GM13976 (cell line): ENCODE measurements at regions not wholly inside any gene's neighbourhood (a gene's known extent, or its start where the extent isn't known, plus 50 kb on each side); places are given as distances from the start of the nearest gene placed in this dataset.

ENCODE experiments used
- DNase-seq: peaks from one replicate; pipeline ENCODE4 v3.0.0; 2012; ENCODE audit warnings: low spot score
- in situ Hi-C: fragments of 300-500 bp; cut with MboI; formaldehyde crosslinking; loops from one replicate; pipeline ENCODE4 v1.12.0; 2022; ENCODE audit warnings: low sequenced_read_pairs, mixed read lengths, inconsistent platforms; ENCODE audit not compliant: unreplicated experiment
- TF ChIP-seq, protein P1 (sequence below): IDR thresholded peaks from 2 replicates; pipeline ENCODE4 v1.5.1; 2012; ENCODE audit warnings: borderline replicate concordance, mild to moderate bottlenecking; ENCODE audit not compliant: insufficient read depth; ENCODE audit errors: extremely low read depth, missing control alignments, control extremely low read depth

DNA sequence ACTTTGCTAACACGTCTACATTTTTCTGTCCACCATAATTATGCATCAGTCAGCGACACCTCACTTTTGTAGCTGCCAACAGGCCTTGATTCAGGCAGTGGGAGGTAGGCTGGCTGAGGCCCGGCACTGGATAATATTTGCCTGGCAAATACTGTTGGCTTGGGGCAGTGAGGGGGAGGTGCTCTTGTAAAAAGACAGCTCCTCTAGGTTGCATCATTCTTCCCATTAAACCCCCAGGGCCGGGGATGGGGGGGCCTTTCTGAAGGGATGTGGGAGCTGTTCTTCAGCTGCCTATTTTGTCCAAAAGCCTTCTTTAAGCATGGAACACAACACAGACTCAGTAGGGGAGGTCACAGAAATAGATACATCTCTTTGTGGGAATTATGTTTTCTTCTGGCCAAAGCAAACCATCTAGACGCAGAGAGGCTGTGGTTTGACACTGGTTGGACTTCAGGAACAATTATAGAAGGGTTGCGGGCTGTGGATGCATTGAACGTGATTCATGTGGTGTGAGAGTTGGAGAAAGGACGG is 338.3 kb upstream of the NT5E start:
- TF ChIP-seq, protein P1, sequence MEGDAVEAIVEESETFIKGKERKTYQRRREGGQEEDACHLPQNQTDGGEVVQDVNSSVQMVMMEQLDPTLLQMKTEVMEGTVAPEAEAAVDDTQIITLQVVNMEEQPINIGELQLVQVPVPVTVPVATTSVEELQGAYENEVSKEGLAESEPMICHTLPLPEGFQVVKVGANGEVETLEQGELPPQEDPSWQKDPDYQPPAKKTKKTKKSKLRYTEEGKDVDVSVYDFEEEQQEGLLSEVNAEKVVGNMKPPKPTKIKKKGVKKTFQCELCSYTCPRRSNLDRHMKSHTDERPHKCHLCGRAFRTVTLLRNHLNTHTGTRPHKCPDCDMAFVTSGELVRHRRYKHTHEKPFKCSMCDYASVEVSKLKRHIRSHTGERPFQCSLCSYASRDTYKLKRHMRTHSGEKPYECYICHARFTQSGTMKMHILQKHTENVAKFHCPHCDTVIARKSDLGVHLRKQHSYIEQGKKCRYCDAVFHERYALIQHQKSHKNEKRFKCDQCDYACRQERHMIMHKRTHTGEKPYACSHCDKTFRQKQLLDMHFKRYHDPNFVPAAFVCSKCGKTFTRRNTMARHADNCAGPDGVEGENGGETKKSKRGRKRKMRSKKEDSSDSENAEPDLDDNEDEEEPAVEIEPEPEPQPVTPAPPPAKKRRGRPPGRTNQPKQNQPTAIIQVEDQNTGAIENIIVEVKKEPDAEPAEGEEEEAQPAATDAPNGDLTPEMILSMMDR = no peak
- in situ Hi-C loops = no loop called here
- DNase-seq = no peak

DNA sequence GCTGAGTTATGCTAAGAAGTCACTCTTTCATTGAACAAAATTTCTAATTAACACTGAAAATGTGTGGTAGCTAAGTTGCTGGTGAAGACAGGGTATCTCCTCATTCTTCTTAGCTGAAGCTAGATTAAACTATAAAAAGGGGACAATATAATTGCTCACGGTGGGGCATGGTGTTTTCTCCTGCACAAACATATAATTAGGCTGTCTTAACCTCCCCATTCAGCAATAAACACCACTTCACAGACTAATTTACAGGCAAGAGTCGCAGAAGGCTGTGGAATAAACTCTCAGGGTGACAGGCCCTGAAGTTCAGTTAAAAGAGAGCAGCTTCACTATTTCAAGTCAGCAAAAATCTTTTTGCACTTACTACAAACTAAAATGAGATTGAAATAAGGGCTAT is 338.9 kb upstream of the NT5E start:
- no peak for DNase-seq
- in situ Hi-C loops = no loop called here
- TF ChIP-seq, protein P1 = no peak

DNA sequence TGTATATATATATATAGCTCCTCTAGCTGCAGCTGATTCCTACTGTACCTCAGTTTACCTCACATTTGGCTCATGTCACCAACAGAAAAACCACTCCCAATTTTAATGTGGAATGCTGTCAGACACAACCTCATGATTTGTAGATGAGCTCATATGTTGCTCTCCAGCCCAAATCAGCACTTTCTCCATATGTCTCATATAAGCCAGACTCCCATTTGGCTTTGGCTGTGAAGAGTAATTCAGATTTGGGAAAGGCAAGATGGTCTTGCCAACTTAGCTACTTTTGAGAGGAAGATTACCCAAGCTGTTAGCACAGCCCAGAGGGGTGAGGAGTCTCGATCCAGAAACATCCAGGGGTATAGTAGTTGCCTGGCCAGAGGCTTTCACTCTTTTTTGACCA is 342.2 kb upstream of the NT5E start:
- no peak for DNase-seq
- TF ChIP-seq, protein P1 = no peak
- in situ Hi-C loops = no loop called here

DNA sequence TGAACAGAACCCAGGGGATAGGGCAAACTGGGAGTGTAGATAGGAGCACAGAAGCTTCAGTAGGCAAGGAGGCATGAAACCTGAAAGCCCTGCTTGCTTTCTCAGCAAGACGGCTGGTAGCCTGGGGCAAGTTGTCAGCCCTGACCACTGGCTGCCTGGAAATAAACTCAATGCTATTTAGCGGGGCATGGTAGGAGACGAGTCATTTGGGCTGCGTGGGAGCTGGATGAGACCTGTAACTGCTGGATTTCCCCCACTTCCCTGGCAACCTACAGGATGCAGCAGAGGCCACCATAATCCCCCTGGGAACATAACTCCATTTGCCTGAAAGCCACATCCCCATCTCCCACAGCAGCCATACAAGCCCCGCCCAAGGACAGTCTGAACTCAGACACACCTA is 332.6 kb upstream of the TBX18 start:
- no peak for DNase-seq
- TF ChIP-seq, protein P1 = no peak

DNA sequence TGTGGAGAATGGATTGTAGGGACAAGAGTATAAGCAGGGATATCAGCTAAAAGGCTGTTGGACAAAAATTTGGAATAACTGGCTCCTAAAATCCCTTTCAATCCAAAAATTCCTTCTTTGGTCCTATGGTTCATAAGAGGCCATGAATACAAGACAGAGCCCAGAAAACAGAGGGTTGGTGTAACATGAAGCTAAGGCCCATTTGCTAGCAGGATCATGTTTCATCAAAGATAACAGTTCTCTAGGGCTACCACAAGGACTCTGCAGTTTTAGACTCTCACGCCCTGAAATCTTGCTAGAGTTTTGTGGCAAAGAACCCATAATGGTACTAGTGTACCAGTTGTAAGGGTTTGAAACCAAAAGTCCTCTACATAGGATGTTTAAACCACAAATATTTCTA is 327.8 kb upstream of the TBX18 start:
- DNase-seq = no peak
- TF ChIP-seq, protein P1 = no peak
- in situ Hi-C loops = no loop called here

More for the DNA sequence above, 332.6 kb upstream of the TBX18 start:
- in situ Hi-C loops = no loop called here

DNA sequence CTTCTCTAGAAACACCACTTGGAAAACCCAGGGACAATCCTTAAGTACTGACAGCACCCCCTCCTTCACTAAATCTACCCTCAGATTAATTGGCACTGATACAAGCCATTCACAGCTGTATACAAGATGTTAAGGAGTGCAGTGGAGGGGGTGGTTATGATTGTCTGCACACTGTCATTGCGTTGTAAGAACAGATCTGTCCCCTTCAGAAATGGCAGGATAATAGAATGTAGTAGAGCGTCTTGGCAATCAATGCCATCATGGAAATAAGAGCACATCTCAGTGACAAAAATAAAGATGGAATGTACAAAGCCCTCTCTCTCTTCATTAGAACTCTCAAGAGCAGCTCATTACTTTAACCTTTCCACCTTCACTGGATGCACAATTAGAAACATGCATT is 324.9 kb upstream of the TBX18 start:
- no peak for DNase-seq
- in situ Hi-C loops = no loop called here
- TF ChIP-seq, protein P1 = no peak

DNA sequence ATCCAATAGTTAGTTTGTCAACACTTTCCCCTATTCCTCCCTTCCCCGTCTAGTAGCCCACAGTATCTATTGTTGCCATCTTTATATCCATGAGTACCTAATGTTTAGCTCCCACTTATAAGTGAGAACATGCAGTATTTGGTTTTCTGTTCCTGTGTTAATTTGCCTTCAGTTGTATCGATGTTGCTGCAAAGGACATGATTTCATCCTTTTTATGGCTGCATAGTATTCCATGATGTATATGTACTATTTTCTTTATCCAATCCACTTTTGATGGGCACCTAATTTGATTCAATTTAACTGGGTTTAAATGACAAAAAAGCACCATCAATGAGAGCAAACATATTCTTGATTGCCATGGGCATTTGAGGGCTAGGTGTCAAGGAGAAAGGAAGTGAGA is 321.5 kb upstream of the TBX18 start:
- TF ChIP-seq, protein P1 = no peak
- DNase-seq = no peak
- in situ Hi-C loops = no loop called here
